Stimulated activated CD8-positive, alpha-beta memory T cell treated with anti-CD3 and anti-CD28 coated beads, Interleukin-7, amount 100 ng/mL, for 1 hour (primary cell): ENCODE measurements at regions not wholly inside any gene's neighbourhood (a gene's known extent, or its start where the extent isn't known, plus 50 kb on each side); places are given as distances from the start of the nearest gene placed in this dataset.

ENCODE experiments used
- DNase-seq, 2 donors: peaks; one replicate each; pipeline ENCODE4 v3.0.0-alpha.2; 2020; ENCODE audit warnings: low read depth in 2 of 2

GRCh38 chr9:106704056-106704615, 158.8 kb upstream of the ZNF462 start:
- no peak for DNase-seq

- no peak for DNase-seq
These were observed 155.7 kb upstream of the ZNF462 start for GRCh38 chr9:106707291-106707690.

GRCh38 chr9:106707738-106708474, 155.1 kb upstream of the ZNF462 start:
- DNase-seq: no peak

- DNase-seq: no peak
These were observed 154.4 kb upstream of the ZNF462 start for GRCh38 chr9:106708475-106709146.

GRCh38 chr9:106712279-106712678, 150.7 kb upstream of the ZNF462 start:
- no peak for DNase-seq

GRCh38 chr9:106713206-106713605, 149.8 kb upstream of the ZNF462 start:
- DNase-seq: no peak

GRCh38 chr9:106716820-106717219, 146.1 kb upstream of the ZNF462 start:
- no peak for DNase-seq

- no peak for DNase-seq
These were observed 145.3 kb upstream of the ZNF462 start for GRCh38 chr9:106717686-106718085.

- no peak for DNase-seq
These were observed 144.0 kb upstream of the ZNF462 start for GRCh38 chr9:106718936-106719335.

- DNase-seq: no peak
These were observed 140.8 kb upstream of the ZNF462 start for GRCh38 chr9:106722051-106722753.

GRCh38 chr9:106723926-106724325, 139.0 kb upstream of the ZNF462 start:
- no peak for DNase-seq

GRCh38 chr9:106724566-106724965, 138.4 kb upstream of the ZNF462 start:
- no peak for DNase-seq

- no peak for DNase-seq
These were observed 136.7 kb upstream of the ZNF462 start for GRCh38 chr9:106726070-106726815.

- DNase-seq: no peak
These were observed 135.0 kb upstream of the ZNF462 start for GRCh38 chr9:106727969-106728368.

GRCh38 chr9:106728860-106729259, 134.1 kb upstream of the ZNF462 start:
- no peak for DNase-seq

- no peak for DNase-seq
These were observed 131.1 kb upstream of the ZNF462 start for GRCh38 chr9:106731910-106732309.

GRCh38 chr9:106733828-106734380, 129.1 kb upstream of the ZNF462 start:
- DNase-seq: no peak

- no peak for DNase-seq
These were observed 125.5 kb upstream of the ZNF462 start for GRCh38 chr9:106737516-106737915.

GRCh38 chr9:106738109-106738508, 124.9 kb upstream of the ZNF462 start:
- no peak for DNase-seq

- DNase-seq: no peak
These were observed 117.5 kb upstream of the ZNF462 start for GRCh38 chr9:106745457-106745856.

GRCh38 chr9:106745876-106746275, 117.1 kb upstream of the ZNF462 start:
- no peak for DNase-seq
